ENCODE measurements at regions not wholly inside any gene's neighbourhood (a gene's known extent, or its start where the extent isn't known, plus 50 kb on each side); places are given as distances from the start of the nearest gene placed in this dataset.
"Not testable (repeated sequence)": the region's sequence is repeated elsewhere in the genome, so short reads cannot be mapped to it uniquely, and the experiment has no call there.

DNA sequence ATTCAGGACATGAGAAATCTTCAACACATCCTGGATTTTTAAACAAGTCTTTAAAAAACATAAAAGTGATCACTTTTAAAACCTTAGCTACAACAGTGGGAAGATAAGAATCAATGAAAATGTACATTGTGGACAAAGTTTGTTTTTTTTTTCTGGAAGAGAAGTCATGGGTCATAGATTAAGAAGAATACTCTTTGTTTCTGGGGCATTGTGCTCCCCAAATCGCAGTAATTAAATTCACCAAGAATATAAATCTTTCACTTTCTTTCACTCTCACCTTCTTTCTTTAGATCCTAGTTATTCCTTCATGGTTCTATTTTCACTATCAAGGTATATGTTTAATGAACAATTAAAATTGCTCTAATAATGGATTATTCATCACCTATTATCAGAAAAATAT is 132.6 kb upstream of the PGR start:
- Histone ChIP-seq H3K27ac (replicated peaks) (no peak overlapping the region), H3K4me3 (replicated peaks; ENCODE audit: insufficient read depth, low read length) (no peak overlapping the region), H3K27me3 (ENCODE audit: insufficient read depth, poor library complexity, severe bottlenecking) (no peaks in the 10 kb centered on the region)
- TF ChIP-seq REST (IDR thresholded peaks at IDR 0.05; ENCODE audit: insufficient replicate concordance, low read depth) (no peak), SPI1 (IDR thresholded peaks at IDR 0.05; ENCODE audit: borderline replicate concordance, low read depth) (no peak), CTCF (IDR thresholded peaks at IDR 0.05; ENCODE audit: insufficient read depth, low read length) (no peak), GABPA (IDR thresholded peaks at IDR 0.05; ENCODE audit: low read depth) (no peak), POLR2AphosphoS5 (IDR thresholded peaks at IDR 0.05; ENCODE audit: low read depth) (no peak)
- DNase-seq (ENCODE audit: low read depth in 1 of 2, low spot score in 1 of 2) = no peak

DNA sequence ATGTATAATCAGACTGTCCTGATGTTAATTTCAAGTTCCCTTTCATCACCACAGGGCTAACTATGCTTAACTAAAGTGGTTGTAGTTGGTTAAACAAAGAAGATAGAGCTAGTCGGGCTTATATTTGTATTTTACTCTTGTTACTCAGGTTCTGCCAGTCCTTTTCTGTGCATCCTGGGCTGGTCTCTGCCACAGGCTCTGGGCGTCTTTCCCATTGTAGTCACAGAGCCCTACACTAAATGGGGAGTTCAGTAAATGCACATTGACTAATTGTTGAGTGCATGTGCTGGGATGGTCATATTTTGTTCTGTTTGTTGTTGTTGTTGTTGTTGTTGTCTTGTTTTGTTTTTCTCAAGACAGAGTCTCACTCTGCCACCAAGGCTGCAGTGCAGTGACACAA is 125.4 kb upstream of the PGR start:
- no peaks in the 10 kb centered on the region for H3K27me3 ChIP-seq (ENCODE audit: insufficient read depth, poor library complexity, severe bottlenecking)
- TF ChIP-seq SPI1 (IDR thresholded peaks at IDR 0.05; ENCODE audit: borderline replicate concordance, low read depth) = no peak
- no peak for TF ChIP-seq CTCF (IDR thresholded peaks at IDR 0.05; ENCODE audit: insufficient read depth, low read length)
- TF ChIP-seq POLR2AphosphoS5 (IDR thresholded peaks at IDR 0.05; ENCODE audit: low read depth) = no peak
- TF ChIP-seq REST (IDR thresholded peaks at IDR 0.05; ENCODE audit: insufficient replicate concordance, low read depth) = no peak
- TF ChIP-seq GABPA (IDR thresholded peaks at IDR 0.05; ENCODE audit: low read depth) = no peak
- no peak for DNase-seq (ENCODE audit: low read depth in 1 of 2, low spot score in 1 of 2)
- no peak overlapping the region for H3K4me3 ChIP-seq (replicated peaks; ENCODE audit: insufficient read depth, low read length)
- no peak overlapping the region for H3K27ac ChIP-seq (replicated peaks)

GRCh38 chr11:101254037-101254436 is 124.4 kb upstream of the PGR start:
- Histone ChIP-seq H3K27ac (replicated peaks) (no peak overlapping the region), H3K27me3 (ENCODE audit: insufficient read depth, poor library complexity, severe bottlenecking) (no peaks in the 10 kb centered on the region), H3K4me3 (replicated peaks; ENCODE audit: insufficient read depth, low read length) (no peak overlapping the region)
- no peak for TF ChIP-seq SPI1 (IDR thresholded peaks at IDR 0.05; ENCODE audit: borderline replicate concordance, low read depth)
- DNase-seq (ENCODE audit: low read depth in 1 of 2, low spot score in 1 of 2) = no peak

- not testable (repeated sequence) for DNase-seq (ENCODE audit: low read depth in 1 of 2, low spot score in 1 of 2); H3K27ac ChIP-seq (replicated peaks); H3K4me3 ChIP-seq (replicated peaks; ENCODE audit: insufficient read depth, low read length); H3K27me3 ChIP-seq (ENCODE audit: insufficient read depth, poor library complexity, severe bottlenecking)
These were observed 116.0 kb upstream of the PGR start for GRCh38 chr11:101245635-101246034.

- H3K27me3 ChIP-seq (ENCODE audit: insufficient read depth, poor library complexity, severe bottlenecking); DNase-seq (ENCODE audit: low read depth in 1 of 2, low spot score in 1 of 2); H3K4me3 ChIP-seq (replicated peaks; ENCODE audit: insufficient read depth, low read length); H3K27ac ChIP-seq (replicated peaks): not testable (repeated sequence)
These were observed 115.5 kb upstream of the PGR start for GRCh38 chr11:101245081-101245480.
